HG02938 (cell line): ENCODE measurements at regions not wholly inside any gene's neighbourhood (a gene's known extent, or its start where the extent isn't known, plus 50 kb on each side); places are given as distances from the start of the nearest gene placed in this dataset.
"Not testable (repeated sequence)": the region's sequence is repeated elsewhere in the genome, so short reads cannot be mapped to it uniquely, and the experiment has no call there.

Experiments
- ATAC-seq: cut with Tn5 transposase; IDR thresholded peaks from one replicate; pipeline ENCODE4 v1.9.1; 2021; ENCODE audit warnings: mild to moderate bottlenecking, moderate library complexity; ENCODE audit not compliant: unreplicated experiment

DNA sequence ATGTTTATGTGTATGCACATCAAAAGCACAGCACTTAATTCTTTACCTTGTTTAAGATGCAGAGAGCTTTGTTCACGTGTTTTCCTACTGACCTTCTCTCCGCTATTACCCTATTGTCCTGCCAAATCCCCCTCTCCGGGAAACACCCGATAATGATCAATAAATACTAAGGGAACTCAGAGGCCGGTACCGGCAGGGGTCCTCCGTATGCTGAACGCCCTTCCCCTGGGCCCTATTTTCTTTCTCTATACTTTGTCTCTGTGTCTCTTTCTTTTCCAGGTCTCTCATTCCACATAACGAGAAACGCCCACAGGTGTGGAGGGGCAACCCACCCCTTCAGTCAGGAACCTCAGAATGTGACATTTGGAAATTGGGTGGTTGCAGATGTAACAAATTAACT, 160.1 kb downstream of the ADRA2C start:
- ATAC-seq = not testable (repeated sequence)

GRCh38 chr4:3926969-3927755, 161.0 kb downstream of the ADRA2C start:
- ATAC-seq = not testable (repeated sequence)

- not testable (repeated sequence) for ATAC-seq
These were observed 163.2 kb downstream of the ADRA2C start for GRCh38 chr4:3929431-3929830.

DNA sequence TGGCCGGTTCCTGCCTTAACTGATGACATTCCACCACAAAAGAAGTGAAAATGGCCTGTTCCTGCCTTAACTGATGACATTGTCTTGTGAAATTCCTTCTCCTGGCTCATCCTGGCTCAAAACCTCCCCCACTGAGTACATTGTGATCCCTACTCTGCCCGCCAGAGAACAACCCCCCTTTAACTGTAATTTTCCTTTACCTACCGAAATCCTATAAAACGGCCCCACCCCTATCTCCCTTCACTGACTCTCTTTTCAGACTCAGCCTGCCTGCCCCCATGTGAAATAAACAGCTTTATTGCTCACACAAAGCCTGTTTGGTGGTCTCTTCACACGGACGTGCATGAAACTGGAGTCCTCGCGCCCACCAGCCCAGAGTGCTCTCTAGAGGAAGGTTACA, 166.5 kb downstream of the ADRA2C start:
- not testable (repeated sequence) for ATAC-seq

GRCh38 chr4:3935406-3935805, 169.2 kb downstream of the ADRA2C start:
- ATAC-seq = not testable (repeated sequence)

DNA sequence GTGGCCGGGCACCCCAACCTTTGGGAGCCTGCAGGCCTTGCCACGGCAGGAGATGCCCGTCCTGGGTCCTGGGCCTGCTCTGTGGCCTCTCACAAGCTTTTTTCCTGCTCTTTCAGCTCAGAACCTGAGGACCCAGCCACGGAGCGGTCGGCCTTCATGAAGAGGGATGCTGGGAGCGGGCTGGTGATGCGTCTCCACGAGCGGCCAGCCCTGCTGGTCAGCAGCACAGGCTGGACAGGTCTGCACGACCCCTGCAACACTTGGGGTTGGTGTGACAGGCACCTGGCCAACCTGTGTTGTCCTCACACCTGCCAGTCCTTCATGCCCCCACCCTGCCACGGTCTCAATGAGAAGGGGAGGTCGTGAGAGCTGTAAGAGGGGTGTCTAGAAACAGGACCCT, 170.0 kb downstream of the ADRA2C start:
- no peak for ATAC-seq

DNA sequence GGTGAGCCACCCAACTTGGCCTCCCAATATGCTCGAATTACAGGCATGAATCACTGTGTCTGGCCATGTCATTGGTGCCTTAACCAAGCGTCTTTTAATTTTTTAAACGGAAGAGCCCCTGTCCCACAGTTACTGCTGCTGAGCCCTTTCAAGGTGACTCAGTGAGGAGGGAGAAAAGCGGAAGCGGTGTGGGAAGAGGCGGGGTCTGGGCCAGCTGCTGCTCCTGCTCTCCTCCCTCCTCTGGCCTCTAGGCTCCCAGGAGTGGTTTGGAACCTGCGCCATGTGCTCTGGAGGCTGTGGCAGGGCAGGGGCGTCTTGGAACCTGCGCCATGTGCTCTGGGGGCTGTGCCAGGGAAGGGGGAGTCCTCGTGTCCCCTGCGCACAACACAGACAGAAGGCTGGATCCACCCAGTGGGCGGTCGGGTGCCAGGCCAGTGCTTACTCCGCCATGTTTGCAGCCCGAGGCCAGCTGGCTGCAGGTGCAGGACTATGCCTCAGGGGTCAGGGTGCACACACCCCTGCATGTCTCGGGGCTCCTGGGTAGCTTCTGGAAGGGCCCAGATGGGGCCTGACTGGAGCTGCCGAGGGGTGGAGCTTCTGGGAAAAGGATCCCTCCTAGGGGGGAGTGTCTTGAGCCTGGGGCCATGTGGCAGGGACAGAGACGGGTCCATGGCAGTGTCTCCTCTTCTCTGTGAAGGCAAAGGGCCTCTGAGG, 171.8 kb downstream of the ADRA2C start:
- not testable (repeated sequence) for ATAC-seq

DNA sequence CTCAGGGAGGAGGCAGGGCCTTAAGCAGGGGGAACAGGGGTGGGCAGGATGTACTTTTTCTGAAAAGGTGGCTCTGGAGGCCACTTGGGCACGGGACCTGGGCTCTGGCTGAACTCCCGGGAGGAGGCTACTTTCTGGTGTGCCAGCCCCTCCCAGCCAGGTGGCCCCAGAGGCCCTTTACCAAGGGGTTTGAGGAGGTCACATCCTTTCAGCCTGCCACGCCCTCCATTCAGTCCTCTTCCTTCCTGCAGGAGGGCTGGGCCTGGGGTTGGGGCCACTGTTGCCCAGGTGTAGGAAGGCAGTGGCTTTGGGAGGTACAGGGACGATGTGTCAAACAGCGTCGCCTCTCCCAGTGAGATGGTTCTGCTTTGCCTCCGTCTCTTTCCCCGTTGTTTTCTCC, 172.5 kb downstream of the ADRA2C start:
- ATAC-seq = not testable (repeated sequence)

GRCh38 chr4:3939954-3940591, 173.9 kb downstream of the ADRA2C start:
- not testable (repeated sequence) for ATAC-seq

DNA sequence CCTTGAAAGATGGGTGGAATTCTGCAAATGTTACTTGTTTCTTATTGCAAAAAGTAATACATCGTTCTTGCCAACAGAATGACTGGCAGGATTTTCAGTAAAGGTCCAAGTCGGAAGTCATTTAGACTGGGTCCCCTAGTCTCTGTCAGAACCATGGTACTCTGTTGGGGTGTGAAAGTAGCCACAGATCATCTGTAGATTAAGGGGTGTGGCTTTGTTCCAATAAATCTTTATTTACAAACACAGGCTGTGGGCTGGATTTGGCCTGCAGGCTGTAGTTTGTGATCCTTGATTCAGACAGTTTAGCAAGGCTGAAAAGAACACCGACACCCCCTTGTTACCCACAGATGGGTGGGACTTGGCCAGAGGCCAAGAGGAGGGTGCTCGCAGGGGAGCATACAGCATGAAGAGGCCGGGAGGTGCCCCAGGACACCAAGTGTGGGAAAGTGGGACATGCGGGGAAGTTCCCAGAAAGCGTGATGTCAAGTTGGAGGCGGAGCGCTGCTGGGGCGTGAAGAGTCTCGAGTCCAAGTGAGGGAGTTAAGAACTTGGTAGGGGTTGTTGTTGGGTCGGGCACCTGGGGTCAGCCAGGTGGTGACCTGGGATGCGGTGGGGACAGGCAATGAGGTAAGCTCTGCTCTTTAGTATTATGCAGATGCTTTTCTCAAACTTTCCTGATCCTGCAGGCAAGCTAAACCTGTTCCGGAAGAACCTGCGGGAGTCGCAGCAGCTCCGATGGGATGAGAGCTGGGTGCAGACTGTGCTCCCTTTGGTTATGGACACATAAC, 175.7 kb downstream of the ADRA2C start:
- ATAC-seq = not testable (repeated sequence)

DNA sequence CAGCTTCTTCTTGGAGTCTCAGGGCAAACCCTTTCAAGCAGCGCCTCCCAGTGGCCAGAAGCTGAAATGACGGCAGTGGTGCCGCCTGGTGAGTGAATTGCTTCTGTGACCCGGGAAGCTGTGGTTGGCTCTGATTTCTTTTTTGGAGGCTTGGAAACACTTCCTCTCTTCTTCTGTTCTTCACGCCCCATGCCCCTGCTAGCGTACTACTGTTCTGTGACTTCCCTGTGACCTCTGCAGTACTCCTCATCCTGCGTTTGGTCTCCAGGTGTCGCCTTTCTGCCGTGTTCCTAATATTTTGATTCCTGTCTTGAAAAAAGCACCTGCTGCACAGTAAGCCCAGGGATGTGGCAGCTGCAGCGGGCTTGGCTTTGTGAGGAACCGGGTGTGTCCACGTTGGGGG, 176.4 kb downstream of the ADRA2C start:
- ATAC-seq = not testable (repeated sequence)

- ATAC-seq = not testable (repeated sequence)
These were observed 176.9 kb downstream of the ADRA2C start for GRCh38 chr4:3943051-3943450.

DNA sequence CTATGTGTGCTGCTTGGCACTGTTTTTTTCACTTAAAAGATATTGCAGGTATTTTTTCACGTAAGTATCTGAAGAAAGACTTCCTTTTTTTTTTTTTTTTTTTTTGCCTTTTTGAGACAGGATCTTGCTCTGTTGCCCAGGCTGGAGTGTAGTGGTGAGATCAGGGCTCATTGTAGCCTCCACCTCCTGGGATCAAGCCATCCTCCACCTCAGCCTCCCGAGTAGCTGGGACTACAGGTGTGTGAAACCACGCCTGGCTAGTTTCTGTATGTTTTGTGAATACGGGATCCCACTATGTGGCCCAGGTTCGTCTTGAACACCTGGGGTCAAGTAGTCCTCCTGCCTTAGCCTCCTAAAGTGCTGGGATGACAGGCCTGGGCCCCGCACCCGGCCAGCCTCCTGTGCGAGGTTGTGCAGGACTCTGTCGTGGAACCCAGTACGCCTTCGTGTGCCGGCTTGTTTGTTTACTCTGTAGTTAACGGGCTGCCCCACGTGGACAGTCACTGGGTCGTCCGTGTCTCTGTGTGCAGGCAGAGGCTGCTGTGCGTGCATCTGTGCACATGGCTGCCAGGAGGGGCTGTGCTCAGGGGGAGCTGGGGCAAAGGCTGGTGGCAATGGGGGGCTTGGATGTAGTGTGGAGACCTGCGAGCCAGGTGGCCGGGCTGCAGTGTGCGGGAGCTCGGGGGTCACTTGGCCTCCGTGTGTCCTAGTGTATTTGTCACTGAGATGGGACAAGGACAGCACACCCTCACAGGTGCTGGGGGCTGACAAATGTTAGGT, 179.5 kb downstream of the ADRA2C start:
- no peak for ATAC-seq

DNA sequence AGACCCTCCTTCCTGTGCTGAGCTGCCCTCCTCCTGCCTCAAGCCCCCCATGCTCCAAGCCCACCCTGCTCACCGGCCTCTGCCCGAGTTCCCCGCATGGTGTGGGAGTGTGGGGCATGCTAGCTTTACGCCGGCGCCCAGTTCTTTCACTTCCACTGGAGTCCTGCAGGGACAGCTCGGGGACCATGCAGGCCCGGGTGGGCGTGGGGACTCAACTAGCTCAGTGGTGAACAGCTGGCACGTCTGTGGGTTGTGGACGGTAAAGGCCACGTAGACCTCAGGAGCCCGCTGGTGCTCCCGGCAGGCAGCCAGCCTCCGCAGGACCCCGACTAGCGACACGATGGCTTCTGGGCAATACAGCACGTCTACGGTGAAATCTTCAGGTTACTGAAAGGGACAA, 180.4 kb downstream of the ADRA2C start:
- ATAC-seq = not testable (repeated sequence)

- not testable (repeated sequence) for ATAC-seq
These were observed 181.6 kb downstream of the ADRA2C start for GRCh38 chr4:3947761-3948160.

DNA sequence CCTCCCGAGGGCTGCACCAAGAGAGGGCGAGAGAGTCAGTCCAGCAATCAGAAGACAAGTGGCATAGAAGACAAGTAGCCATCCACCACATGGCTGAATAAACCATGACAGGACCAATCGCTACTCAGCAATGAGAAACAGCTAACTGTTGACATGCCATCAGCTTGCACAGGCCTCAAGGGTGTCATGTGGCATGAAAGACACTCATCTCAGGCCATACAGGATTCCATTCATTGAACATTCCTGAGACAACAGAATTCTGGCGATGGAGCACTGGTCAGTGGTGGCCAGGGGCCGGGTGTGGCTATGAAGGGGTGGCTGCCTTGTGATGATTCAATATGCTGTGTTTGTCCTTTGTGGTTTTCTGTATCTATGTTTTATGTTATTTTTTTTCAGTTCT, 182.0 kb downstream of the ADRA2C start:
- not testable (repeated sequence) for ATAC-seq

GRCh38 chr4:3949916-3950315, 183.7 kb downstream of the ADRA2C start:
- ATAC-seq = not testable (repeated sequence)

- ATAC-seq = not testable (repeated sequence)
These were observed 186.4 kb downstream of the ADRA2C start for GRCh38 chr4:3952443-3953139.

DNA sequence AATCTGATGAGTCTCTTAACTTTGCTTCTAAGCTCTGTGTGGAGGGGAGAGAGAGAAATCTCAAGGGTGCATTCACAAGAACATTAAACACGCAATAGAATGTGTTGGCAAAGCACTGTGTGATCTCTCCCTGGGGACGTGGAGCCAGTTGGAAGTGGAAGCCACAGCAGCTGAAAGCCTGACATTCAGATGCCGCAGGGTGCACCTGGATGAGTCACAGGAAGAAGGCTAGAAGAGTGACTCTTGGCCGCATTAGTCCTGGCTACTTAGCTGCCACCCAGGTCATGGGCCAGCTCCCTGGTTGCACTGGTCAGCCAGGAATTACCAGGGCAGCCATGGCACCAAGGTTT, 186.9 kb downstream of the ADRA2C start:
- ATAC-seq = not testable (repeated sequence)
